NCI-H1694 treated with DMSO at 0.1 percent for 48 hours (cell line): ENCODE measurements at regions not wholly inside any gene's neighbourhood (a gene's known extent, or its start where the extent isn't known, plus 50 kb on each side); places are given as distances from the start of the nearest gene placed in this dataset.
A peak's percentile ranks its signal among the peaks of the same experiment; 100 is the strongest.
"Not testable (repeated sequence)": the region's sequence is repeated elsewhere in the genome, so short reads cannot be mapped to it uniquely, and the experiment has no call there.

Experiments used
- DNase-seq: peaks from one replicate; lab custom pipeline; 2025; lab: John Stamatoyannopoulos, UW

GRCh38 chr2:4139316-4139715, 435.9 kb downstream of the DCDC2C start:
- DNase-seq: no peak

- DNase-seq: no peak
Observed at GRCh38 chr2:4139731-4140130, 436.4 kb downstream of the DCDC2C start.

- no peak for DNase-seq
Observed at GRCh38 chr2:4140281-4140970, 437.1 kb downstream of the DCDC2C start.

GRCh38 chr2:4144731-4145130, 441.4 kb downstream of the DCDC2C start:
- peak; percentile 14 for DNase-seq

GRCh38 chr2:4151521-4151920, 448.1 kb downstream of the DCDC2C start:
- no peak for DNase-seq

GRCh38 chr2:4152051-4152450, 448.7 kb downstream of the DCDC2C start:
- DNase-seq: no peak

- DNase-seq: no peak
Observed at GRCh38 chr2:4168834-4169233, 465.5 kb downstream of the DCDC2C start.

- DNase-seq: no peak
Observed at GRCh38 chr2:4174796-4175195, 471.4 kb downstream of the DCDC2C start.

GRCh38 chr2:4175343-4175742, 472.0 kb downstream of the DCDC2C start:
- no peak for DNase-seq

GRCh38 chr2:4180631-4181030, 477.3 kb downstream of the DCDC2C start:
- DNase-seq: no peak

- no peak for DNase-seq
Observed at GRCh38 chr2:4181062-4181461, 477.7 kb downstream of the DCDC2C start.

GRCh38 chr2:4188561-4188960, 485.2 kb downstream of the DCDC2C start:
- no peak for DNase-seq

- no peak for DNase-seq
Observed at GRCh38 chr2:4190548-4190947, 487.2 kb downstream of the DCDC2C start.

GRCh38 chr2:4192119-4192518, 488.7 kb downstream of the DCDC2C start:
- no peak for DNase-seq

GRCh38 chr2:4214444-4215205, 511.2 kb downstream of the DCDC2C start:
- no peak for DNase-seq

GRCh38 chr2:4217737-4218136, 514.4 kb downstream of the DCDC2C start:
- no peak for DNase-seq

- no peak for DNase-seq
Observed at GRCh38 chr2:4219101-4219500, 515.7 kb downstream of the DCDC2C start.

- no peak for DNase-seq
Observed at GRCh38 chr2:4219571-4219970, 516.2 kb downstream of the DCDC2C start.

- no peak for DNase-seq
Observed at GRCh38 chr2:4221434-4221833, 518.1 kb downstream of the DCDC2C start.

GRCh38 chr2:4221845-4222244, 518.5 kb downstream of the DCDC2C start:
- DNase-seq: no peak

GRCh38 chr2:4244422-4244821, 541.0 kb downstream of the DCDC2C start:
- DNase-seq: not testable (repeated sequence)

- no peak for DNase-seq
Observed at GRCh38 chr2:4246364-4247131, 543.2 kb downstream of the DCDC2C start.

- no peak for DNase-seq
Observed at GRCh38 chr2:4247791-4248190, 544.4 kb downstream of the DCDC2C start.
